HG02884 (cell line): ENCODE measurements at regions not wholly inside any gene's neighbourhood (a gene's known extent, or its start where the extent isn't known, plus 50 kb on each side); places are given as distances from the start of the nearest gene placed in this dataset.
"Not testable (repeated sequence)": the region's sequence is repeated elsewhere in the genome, so short reads cannot be mapped to it uniquely, and the experiment has no call there.

Experiments used
- ATAC-seq: cut with Tn5 transposase; IDR thresholded peaks from one replicate; pipeline ENCODE4 v1.9.1; 2021; ENCODE audit warnings: mild to moderate bottlenecking, moderate library complexity; ENCODE audit not compliant: unreplicated experiment

DNA sequence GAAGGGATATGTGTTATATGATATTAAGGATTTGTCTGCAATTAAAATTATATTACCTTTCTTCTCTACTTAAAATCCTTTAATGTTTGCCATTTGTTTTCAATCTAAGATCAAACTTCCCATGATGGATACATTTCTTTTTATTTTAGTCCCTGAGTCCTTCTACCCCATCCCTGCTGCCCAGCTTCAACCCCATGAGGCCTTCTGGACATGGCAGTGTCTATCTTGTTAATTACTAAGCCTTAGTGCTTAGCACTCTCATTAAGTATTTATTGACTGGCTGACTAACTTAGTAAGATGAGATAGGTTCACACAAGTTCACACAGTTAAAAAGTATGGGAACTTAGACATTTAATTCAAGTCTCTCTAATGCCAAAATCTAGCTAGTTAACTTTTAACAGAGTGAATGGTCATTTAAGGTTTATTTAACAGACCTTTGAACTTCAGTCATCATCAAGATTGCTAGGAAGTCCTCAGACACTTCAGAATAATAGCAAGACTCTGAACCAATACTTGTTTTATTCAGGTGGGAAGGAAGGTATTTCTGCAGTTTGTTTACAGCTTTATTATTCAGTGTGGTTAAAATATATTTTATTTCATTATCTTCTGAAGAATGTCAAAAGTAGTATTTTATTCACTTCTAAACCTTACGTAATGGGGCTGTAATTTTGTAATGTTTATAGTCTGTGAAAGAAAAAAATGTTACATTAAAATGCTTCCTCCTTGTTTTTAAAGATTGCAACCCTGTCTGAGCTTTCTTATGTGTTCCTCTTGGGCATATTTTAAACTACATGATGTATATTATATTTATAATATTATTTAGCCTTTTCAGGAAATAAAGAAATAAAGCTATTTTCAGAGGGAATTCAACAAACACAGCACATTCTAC lies 848.9 kb downstream of the REEP3 start:
- ATAC-seq: no peak

GRCh38 chr10:64374346-64374745 lies 853.1 kb downstream of the REEP3 start:
- ATAC-seq: no peak

GRCh38 chr10:64376167-64376566 lies 855.0 kb downstream of the REEP3 start:
- ATAC-seq: no peak

DNA sequence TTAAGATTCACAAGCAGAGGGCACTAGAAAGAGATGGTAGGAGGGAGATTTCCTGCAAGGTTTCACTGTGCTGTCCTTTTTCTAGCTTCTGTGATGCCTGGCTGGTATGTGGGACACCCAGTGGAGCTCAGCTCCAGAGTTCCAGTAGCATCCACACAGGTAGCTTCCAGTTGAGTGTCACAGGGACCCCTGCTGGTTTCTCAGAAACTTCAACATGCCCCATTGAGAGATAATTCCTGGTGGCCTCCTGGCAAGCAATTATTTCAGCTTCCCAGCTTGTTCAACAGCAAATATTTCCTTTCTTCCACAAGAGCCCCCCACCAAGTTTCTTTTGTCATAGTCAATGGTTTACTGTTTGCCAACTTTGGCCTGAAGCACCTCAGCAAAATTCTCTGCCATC lies 858.7 kb downstream of the REEP3 start:
- no peak for ATAC-seq

DNA sequence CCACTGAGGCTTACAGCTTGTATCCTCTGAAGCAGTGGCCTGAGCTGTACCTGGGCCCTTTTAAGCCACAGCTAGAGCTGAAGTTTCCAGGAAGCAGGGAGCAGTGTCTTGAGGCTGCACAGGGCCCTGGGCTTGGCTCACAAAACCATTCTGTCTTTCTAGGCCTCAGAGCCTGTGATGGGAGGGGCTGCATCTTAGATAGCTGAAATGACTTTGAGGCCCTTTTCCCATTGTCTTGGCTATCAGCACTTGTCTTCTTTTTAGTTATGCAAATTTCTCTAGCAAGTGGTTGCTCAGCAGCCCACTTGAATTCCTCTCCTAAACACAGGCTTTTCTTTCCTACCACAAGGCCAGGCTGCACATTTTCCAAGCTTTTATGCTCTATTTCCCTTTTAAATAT lies 864.2 kb downstream of the REEP3 start:
- ATAC-seq: no peak

DNA sequence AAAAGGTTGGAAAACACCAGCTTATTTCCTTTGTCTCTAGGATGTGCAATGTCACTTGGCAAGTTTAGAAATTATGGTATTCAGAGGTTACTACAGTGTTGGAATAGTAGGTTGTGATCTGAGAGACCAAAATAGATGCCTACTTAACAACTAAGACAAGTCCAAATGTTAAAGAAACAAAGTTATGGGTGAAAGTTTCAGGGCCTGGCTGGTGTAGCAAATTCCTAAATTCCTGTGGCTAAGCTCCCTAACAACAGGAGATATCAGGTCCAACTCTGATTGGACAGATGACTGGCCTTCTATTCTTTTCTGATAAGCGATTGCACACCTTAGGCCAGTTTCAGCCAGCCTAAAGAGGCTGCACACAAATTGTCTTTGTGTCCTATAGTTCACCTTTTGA lies 873.5 kb downstream of the REEP3 start:
- ATAC-seq: no peak

DNA sequence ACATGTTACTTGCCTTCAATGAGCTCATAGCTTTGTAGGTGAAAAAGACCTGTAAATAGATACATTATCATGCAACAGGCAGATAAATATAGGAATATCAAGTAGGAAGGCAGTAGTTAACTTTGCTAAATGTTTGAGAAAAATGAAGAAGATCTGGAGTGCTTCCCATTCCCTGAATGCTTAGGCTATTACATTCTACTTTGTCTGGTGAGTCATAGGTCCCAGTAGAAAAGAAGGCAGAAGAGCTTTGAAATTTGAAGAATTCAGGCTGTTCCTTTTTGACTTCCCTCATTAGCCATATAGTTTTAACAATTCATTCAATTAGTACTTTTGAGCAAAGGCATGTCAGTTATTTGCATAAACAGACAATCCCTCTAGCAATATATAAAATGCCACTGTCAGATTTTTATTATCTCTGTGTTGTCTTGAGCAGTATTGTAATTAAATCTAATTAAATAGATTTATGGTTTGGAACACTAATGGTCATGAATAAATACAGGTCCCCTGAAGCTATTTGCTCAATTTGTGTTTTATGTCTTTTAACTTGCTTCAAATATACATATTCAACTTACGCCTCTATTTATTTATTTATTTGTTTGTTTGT lies 875.0 kb downstream of the REEP3 start:
- no peak for ATAC-seq

- no peak for ATAC-seq
These were observed 875.9 kb downstream of the REEP3 start for GRCh38 chr10:64397125-64397524.

DNA sequence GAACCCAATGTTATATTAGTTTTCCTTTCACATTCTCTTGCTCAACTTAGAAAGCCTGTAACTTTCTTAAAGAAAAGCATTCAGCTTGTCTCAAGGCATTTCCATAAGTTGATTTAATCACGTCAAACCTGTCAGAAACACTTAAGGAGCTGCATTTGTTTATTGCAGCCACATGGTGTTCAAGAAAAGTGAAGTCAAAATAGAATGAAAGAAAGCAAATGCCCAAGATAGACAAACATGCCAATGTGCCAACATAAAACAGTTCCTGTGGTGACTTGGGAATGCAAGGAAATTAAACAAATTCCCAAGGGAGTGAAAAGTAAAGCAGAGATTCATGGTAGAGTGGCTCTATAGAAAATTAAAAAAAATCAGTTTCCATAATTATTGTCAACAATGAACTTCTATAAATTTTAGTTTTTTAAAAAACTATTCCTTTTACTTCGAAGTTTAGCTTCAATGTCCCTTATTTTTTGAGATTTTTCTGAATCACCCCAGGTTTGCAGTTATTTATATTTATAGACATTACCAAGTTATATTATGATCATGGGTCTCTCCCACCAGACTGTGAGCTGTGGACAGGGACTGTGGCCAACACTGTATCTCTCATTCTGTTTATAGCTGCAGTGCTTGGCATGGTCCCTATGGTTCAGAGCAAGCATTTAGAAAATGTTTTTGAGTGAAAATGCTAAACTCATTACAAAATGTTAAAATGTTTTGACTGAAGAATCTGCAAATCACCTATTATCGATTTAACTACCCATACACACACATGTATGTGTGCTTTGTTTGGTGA lies 887.4 kb downstream of the REEP3 start:
- no peak for ATAC-seq

DNA sequence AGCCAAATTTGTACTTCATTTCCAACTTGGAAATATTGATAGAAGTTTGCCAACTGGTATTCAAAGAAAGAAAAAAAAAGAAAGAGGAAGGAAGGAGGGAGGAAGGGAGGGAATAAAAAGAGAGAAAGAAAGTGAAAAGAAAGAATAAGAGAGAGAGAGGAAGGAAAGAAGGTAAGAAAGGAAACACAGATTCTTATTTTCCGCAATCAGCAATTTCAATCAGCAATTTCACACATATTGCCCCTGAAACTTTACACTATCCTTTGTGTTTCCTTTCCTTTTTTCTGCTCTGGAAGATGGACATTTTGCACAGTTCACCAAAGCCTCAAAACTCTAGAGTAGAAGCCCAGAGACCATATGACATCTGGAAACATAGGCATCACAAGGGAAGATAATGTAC lies 888.1 kb downstream of the REEP3 start:
- no peak for ATAC-seq

DNA sequence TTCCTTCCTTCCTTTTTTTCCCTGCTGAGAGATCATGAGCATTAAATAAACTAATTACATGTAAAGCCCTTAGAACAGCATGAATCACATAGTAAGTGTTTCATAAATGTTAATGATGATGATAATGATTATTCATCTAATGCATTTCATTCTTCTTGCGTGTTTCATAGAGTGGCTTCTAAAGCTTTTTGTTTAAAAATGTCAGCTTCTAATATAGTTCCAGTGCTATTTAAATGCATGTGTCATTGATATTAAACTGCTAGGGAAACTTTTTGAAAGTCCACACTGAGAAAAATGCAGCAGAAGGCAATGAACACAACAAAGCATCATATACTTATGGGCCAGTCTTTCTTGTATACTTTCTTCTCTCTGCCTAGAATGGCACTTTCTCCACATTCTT lies 894.8 kb downstream of the REEP3 start:
- ATAC-seq: no peak

- ATAC-seq: no peak
These were observed 898.3 kb downstream of the REEP3 start for GRCh38 chr10:64419461-64419860.

GRCh38 chr10:64426745-64427144 lies 905.5 kb downstream of the REEP3 start:
- no peak for ATAC-seq

DNA sequence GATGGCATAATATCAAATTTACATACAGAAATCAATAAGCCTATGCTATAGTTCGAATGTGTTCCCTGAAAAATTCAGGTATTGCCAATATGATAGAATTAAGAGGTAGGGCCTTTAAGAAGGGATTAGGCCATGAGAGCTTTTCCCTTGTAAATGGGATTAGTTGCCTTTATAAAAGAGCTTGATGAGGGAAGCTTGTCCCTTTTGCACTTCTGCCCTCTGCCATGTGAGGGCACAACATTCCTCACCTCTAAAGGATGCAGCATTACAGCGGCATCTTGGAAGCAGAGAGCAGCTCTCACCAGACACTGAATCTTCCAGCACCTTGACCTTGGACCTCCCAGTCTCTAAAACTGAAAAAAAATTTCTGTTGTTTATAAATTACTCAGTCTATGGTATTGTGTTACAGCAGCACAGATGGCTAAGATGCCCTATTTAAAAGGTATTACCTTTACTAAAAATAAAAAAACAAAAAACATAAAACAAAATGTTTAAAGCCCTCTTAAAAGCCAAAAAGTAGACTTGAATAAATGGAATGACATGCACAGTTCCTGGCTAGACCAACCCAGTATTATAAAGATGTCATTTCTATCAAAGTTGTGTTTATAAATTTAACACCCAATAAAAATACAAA lies 909.6 kb downstream of the REEP3 start:
- ATAC-seq: no peak

- not testable (repeated sequence) for ATAC-seq
These were observed 920.7 kb downstream of the REEP3 start for GRCh38 chr10:64441872-64442271.

DNA sequence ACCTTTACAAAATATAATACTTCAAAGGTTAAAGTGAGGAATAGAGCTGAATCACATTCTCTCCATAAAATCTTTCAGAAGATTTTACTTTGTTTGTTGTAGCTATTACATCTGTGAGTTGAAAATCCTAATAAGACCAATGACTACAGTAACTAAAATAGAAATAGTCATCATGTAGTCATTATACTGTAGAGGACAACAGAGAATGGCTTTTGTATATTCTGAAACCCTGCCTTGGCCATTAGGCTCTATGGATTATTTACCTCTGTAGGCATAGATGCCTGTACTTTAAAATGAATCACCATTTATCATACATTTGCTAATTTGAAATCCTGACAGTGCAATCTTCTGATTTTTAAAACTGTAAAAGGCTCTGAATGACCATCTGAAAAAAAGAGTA lies 923.0 kb downstream of the REEP3 start:
- no peak for ATAC-seq

- no peak for ATAC-seq
These were observed 923.4 kb downstream of the REEP3 start for GRCh38 chr10:64444564-64444963.

DNA sequence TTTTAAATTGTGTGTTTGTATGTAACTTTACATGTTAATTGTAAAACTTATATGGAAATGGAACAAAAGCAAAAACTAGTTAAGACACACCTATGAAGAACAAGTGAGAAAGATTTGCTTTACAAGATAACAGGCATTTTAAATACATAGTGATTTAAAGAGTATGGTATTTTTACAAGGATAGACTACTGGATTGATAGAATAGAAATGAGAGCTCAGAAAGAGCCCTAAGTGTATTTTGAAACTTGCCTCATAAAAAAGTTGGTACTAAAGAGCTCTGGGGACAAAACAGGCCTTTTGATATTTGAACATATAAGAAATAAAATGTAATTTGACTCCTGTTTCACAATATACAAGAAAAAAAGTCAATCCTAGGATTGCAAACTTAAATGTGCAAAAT lies 928.4 kb downstream of the REEP3 start:
- ATAC-seq: no peak

- ATAC-seq: no peak
These were observed 929.1 kb downstream of the REEP3 start for GRCh38 chr10:64450312-64450711.

- ATAC-seq: no peak
These were observed 933.8 kb downstream of the REEP3 start for GRCh38 chr10:64454962-64455361.

DNA sequence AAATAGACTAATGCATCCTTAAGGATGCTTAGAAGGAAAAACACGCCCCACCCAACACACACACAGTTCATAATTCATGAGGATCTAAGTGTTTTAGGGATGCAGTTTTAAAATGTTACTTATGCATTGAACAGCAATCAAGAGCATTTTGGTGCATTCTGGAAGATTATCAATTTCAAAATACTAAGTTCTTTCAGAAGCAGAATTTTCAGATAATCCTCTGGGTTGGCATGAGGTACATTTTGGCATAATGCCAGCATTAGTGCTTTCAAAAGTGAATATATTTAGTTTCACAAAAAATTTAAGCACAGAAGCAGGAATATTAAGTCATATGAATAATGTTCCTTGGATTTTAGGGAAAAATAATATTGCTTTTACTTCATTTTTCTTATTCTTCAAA lies 937.1 kb downstream of the REEP3 start:
- ATAC-seq: no peak
